Naive thymus-derived CD8-positive, alpha-beta T cell (primary cell): ENCODE measurements at regions not wholly inside any gene's neighbourhood (a gene's known extent, or its start where the extent isn't known, plus 50 kb on each side); places are given as distances from the start of the nearest gene placed in this dataset.
"Not testable (repeated sequence)": the region's sequence is repeated elsewhere in the genome, so short reads cannot be mapped to it uniquely, and the experiment has no call there.

Experiments used
- ATAC-seq, 2 donors: fragments of 150-1000 bp; cut with Tn5 transposase in 1 of 2; sonication (Bioruptor Pico), chemical (Tn5 transposase) in 1 of 2; 1 replicate in 1 of 2; 2 replicates in 1 of 2; pipeline ENCODE4 v1.10.0; 2021; ENCODE audit warnings: mild to moderate bottlenecking in 2 of 2, moderate library complexity in 2 of 2
- POLR2A ChIA-PET: fragments of 350-600 bp; sonication (Branson Sonifier 250); formaldehyde crosslinking; loops from one replicate; lab custom pipeline; 2021; ENCODE audit warnings: antibody characterized with exemption; lab: Charles Lee
- DNase-seq, 10 donors: peaks; one replicate each; pipeline versions ENCODE4 v3.0.0 to v3.0.0-alpha.2; 2020 to 2022
- H3K27ac Mint-ChIP-seq, 10 donors: one replicate each; pipeline ENCODE4 v1.8.0; 2020 to 2022; ENCODE audit warnings: mild to moderate bottlenecking in 10 of 10, mixed read lengths in 10 of 10, moderate library complexity in 4 of 10, inconsistent platforms in 1 of 10
- H3K27me3 Mint-ChIP-seq, 5 donors: one replicate each; pipeline ENCODE4 v1.8.0; 2021 to 2022; ENCODE audit warnings: mixed read lengths in 5 of 5
- H3K36me3 Mint-ChIP-seq, 3 donors: one replicate each; pipeline ENCODE4 v1.8.0; 2020 to 2022; ENCODE audit warnings: mixed read lengths in 3 of 3, mild to moderate bottlenecking in 2 of 3, inconsistent platforms in 1 of 3
- H3K4me1 Mint-ChIP-seq, 4 donors: one replicate each; pipeline ENCODE4 v1.8.0; 2021 to 2022; ENCODE audit warnings: mixed read lengths in 4 of 4
- H3K4me3 Mint-ChIP-seq, 10 donors: one replicate each; pipeline ENCODE4 v1.8.0; 2020 to 2022; ENCODE audit warnings: mild to moderate bottlenecking in 10 of 10, mixed read lengths in 10 of 10, moderate library complexity in 6 of 10, inconsistent platforms in 1 of 10
- H3K9me3 Mint-ChIP-seq, 9 donors: one replicate each; pipeline ENCODE4 v1.8.0; 2020 to 2022; ENCODE audit warnings: mixed read lengths in 9 of 9, mild to moderate bottlenecking in 3 of 9, inconsistent platforms in 1 of 9, moderate library complexity in 1 of 9

GRCh38 chr3:25171897-25172296, 256.2 kb upstream of the RARB start:
- Mint-ChIP-seq H3K36me3 (no peaks in the 10 kb centered on the region), H3K27me3 (no peaks in the 10 kb centered on the region)
- POLR2A ChIA-PET: no interaction called here

GRCh38 chr3:25173606-25174005, 254.5 kb upstream of the RARB start:
- Mint-ChIP-seq H3K9me3 (peaks cover 0 to 14% (median 0%) of the 10 kb centered on the region in 9 donors), H3K36me3 (no peaks in the 10 kb centered on the region), H3K27ac (no peak overlapping the region), H3K4me3 (no peak overlapping the region), H3K4me1 (no peaks in the 10 kb centered on the region), H3K27me3 (no peaks in the 10 kb centered on the region)
- POLR2A ChIA-PET: no interaction called here
- DNase-seq (no peak), ATAC-seq (no peak)

More at GRCh38 chr3:25171897-25172296, 256.2 kb upstream of the RARB start:
- Mint-ChIP-seq H3K9me3 (peaks cover 0 to 20% (median 0%) of the 10 kb centered on the region in 9 donors), H3K27ac (no peak overlapping the region), H3K4me3 (no peak overlapping the region), H3K4me1 (no peaks in the 10 kb centered on the region)
- no peak for ATAC-seq
- DNase-seq: no peak

- POLR2A ChIA-PET: no interaction called here
- DNase-seq (no peak), ATAC-seq (no peak)
- Mint-ChIP-seq H3K27ac (no peak overlapping the region), H3K4me3 (no peak overlapping the region), H3K27me3 (no peaks in the 10 kb centered on the region), H3K36me3 (no peaks in the 10 kb centered on the region), H3K4me1 (no peaks in the 10 kb centered on the region), H3K9me3 (peaks cover 0 to 10% (median 0%) of the 10 kb centered on the region in 9 donors)
Measured at GRCh38 chr3:25174251-25174650, 253.8 kb upstream of the RARB start.

- POLR2A ChIA-PET: no interaction called here
- Mint-ChIP-seq H3K36me3 (no peaks in the 10 kb centered on the region), H3K4me3 (no peak overlapping the region), H3K27me3 (peaks cover 0 to 2% (median 0%) of the 10 kb centered on the region in 5 donors), H3K9me3 (peaks cover 0 to 10% (median 0%) of the 10 kb centered on the region in 9 donors), H3K4me1 (no peaks in the 10 kb centered on the region), H3K27ac (no peak overlapping the region)
- no peak for ATAC-seq
- no peak for DNase-seq
Measured at GRCh38 chr3:25177041-25177440, 251.0 kb upstream of the RARB start.

GRCh38 chr3:25178672-25179071, 249.4 kb upstream of the RARB start:
- DNase-seq (no peak), ATAC-seq (no peak)
- Mint-ChIP-seq H3K4me1 (no peaks in the 10 kb centered on the region), H3K36me3 (no peaks in the 10 kb centered on the region), H3K27ac (no peak overlapping the region), H3K9me3 (peaks cover 0 to 11% (median 1%) of the 10 kb centered on the region in 9 donors), H3K4me3 (no peak overlapping the region), H3K27me3 (peaks cover 0 to 3% (median 0%) of the 10 kb centered on the region in 5 donors)
- POLR2A ChIA-PET: no interaction called here

GRCh38 chr3:25181096-25181495, 247.0 kb upstream of the RARB start:
- Mint-ChIP-seq H3K4me3 (no peak overlapping the region), H3K27ac (no peak overlapping the region), H3K9me3 (peaks cover 0 to 10% (median 0%) of the 10 kb centered on the region in 9 donors), H3K4me1 (no peaks in the 10 kb centered on the region), H3K27me3 (peaks cover 0 to 3% (median 0%) of the 10 kb centered on the region in 5 donors), H3K36me3 (no peaks in the 10 kb centered on the region)
- POLR2A ChIA-PET: no interaction called here
- ATAC-seq (no peak), DNase-seq (no peak)

- no peak overlapping the region for H3K27ac Mint-ChIP-seq
- peaks cover 0 to 3% (median 0%) of the 10 kb centered on the region in 5 donors for H3K27me3 Mint-ChIP-seq
- ATAC-seq (no peak), DNase-seq (no peak)
- no peak overlapping the region for H3K4me3 Mint-ChIP-seq
- no peaks in the 10 kb centered on the region for H3K36me3 Mint-ChIP-seq
- H3K9me3 Mint-ChIP-seq: peaks cover 0 to 10% (median 0%) of the 10 kb centered on the region in 9 donors
- no peaks in the 10 kb centered on the region for H3K4me1 Mint-ChIP-seq
- POLR2A ChIA-PET: no interaction called here
Measured at GRCh38 chr3:25182794-25183193, 245.3 kb upstream of the RARB start.

- no peaks in the 10 kb centered on the region for H3K4me1 Mint-ChIP-seq
- ATAC-seq: no peak
- peaks cover 0 to 3% (median 0%) of the 10 kb centered on the region in 5 donors for H3K27me3 Mint-ChIP-seq
- DNase-seq: no peak
- peaks cover 0 to 10% (median 0%) of the 10 kb centered on the region in 9 donors for H3K9me3 Mint-ChIP-seq
- H3K4me3 Mint-ChIP-seq: no peak overlapping the region
- H3K36me3 Mint-ChIP-seq: no peaks in the 10 kb centered on the region
- no peak overlapping the region for H3K27ac Mint-ChIP-seq
- POLR2A ChIA-PET: no interaction called here
Measured at GRCh38 chr3:25184641-25185250, 243.3 kb upstream of the RARB start.

- Mint-ChIP-seq H3K4me3 (no peak overlapping the region), H3K27ac (no peak overlapping the region), H3K9me3 (peaks cover 0 to 6% (median 3%) of the 10 kb centered on the region in 9 donors), H3K36me3 (no peaks in the 10 kb centered on the region), H3K27me3 (no peaks in the 10 kb centered on the region), H3K4me1 (no peaks in the 10 kb centered on the region)
- POLR2A ChIA-PET: no interaction called here
- ATAC-seq (no peak), DNase-seq (no peak)
Measured at GRCh38 chr3:25191673-25192072, 236.4 kb upstream of the RARB start.

- DNase-seq, H3K36me3 Mint-ChIP-seq, H3K4me1 Mint-ChIP-seq, H3K27me3 Mint-ChIP-seq, POLR2A ChIA-PET, H3K4me3 Mint-ChIP-seq, ATAC-seq: not testable (repeated sequence)
- H3K9me3 Mint-ChIP-seq: peaks cover 6 to 40% (median 27%) of the 10 kb centered on the region in 9 donors
- H3K27ac Mint-ChIP-seq: peak overlapping the region in 1 of 10 donors; percentile 16
Measured at GRCh38 chr3:25199567-25199966, 228.5 kb upstream of the RARB start.

- H3K4me3 Mint-ChIP-seq: no peak overlapping the region
- no peak overlapping the region for H3K27ac Mint-ChIP-seq
- ATAC-seq (no peak), DNase-seq (no peak)
- peaks cover 0 to 16% (median under 1%) of the 10 kb centered on the region in 9 donors for H3K9me3 Mint-ChIP-seq
- POLR2A ChIA-PET: no interaction called here
- no peaks in the 10 kb centered on the region for H3K27me3 Mint-ChIP-seq
- no peaks in the 10 kb centered on the region for H3K36me3 Mint-ChIP-seq
- H3K4me1 Mint-ChIP-seq: no peaks in the 10 kb centered on the region
Measured at GRCh38 chr3:25212736-25213135, 215.3 kb upstream of the RARB start.

- no peak for ATAC-seq
Measured at GRCh38 chr3:25214034-25214433, 214.0 kb upstream of the RARB start.

GRCh38 chr3:25218362-25218761, 209.7 kb upstream of the RARB start:
- no peak overlapping the region for H3K4me3 Mint-ChIP-seq
- H3K4me1 Mint-ChIP-seq: no peaks in the 10 kb centered on the region
- no peaks in the 10 kb centered on the region for H3K27me3 Mint-ChIP-seq
- peaks cover 0 to 13% (median 2%) of the 10 kb centered on the region in 9 donors for H3K9me3 Mint-ChIP-seq
- no peaks in the 10 kb centered on the region for H3K36me3 Mint-ChIP-seq
- no peak for ATAC-seq
- POLR2A ChIA-PET: no interaction called here
- DNase-seq: no peak
- H3K27ac Mint-ChIP-seq: no peak overlapping the region

More at GRCh38 chr3:25214034-25214433, 214.0 kb upstream of the RARB start:
- Mint-ChIP-seq H3K36me3 (no peaks in the 10 kb centered on the region), H3K27me3 (no peaks in the 10 kb centered on the region), H3K27ac (no peak overlapping the region), H3K9me3 (peaks cover 0 to 9% (median 0%) of the 10 kb centered on the region in 9 donors), H3K4me3 (no peak overlapping the region), H3K4me1 (no peaks in the 10 kb centered on the region)
- POLR2A ChIA-PET: no interaction called here
- DNase-seq: no peak

- Mint-ChIP-seq H3K36me3 (no peaks in the 10 kb centered on the region), H3K27me3 (no peaks in the 10 kb centered on the region), H3K9me3 (peaks cover 0 to 15% (median 4%) of the 10 kb centered on the region in 9 donors), H3K4me3 (no peak overlapping the region), H3K27ac (no peak overlapping the region), H3K4me1 (no peaks in the 10 kb centered on the region)
- no peak for ATAC-seq
- no peak for DNase-seq
- POLR2A ChIA-PET: no interaction called here
Measured at GRCh38 chr3:25226747-25227146, 201.3 kb upstream of the RARB start.
